Mucosa of descending colon (tissue), 3 donors: ENCODE measurements at regions not wholly inside any gene's neighbourhood (a gene's known extent, or its start where the extent isn't known, plus 50 kb on each side); places are given as distances from the start of the nearest gene placed in this dataset.
A peak's percentile ranks its signal among the peaks of the same experiment; 100 is the strongest.

Experiments used
- ATAC-seq: fragments of 200-7000 bp; cut with Tn5 transposase; one replicate; pipeline ENCODE4 v1.9.1; 2020; ENCODE audit warnings: mild to moderate bottlenecking, moderate library complexity
- DNase-seq, 3 donors: peaks; one replicate each; pipeline ENCODE4 v3.0.0-alpha.2; 2020
- H3K36me3 ChIP-seq: fragments of 200-600 bp; one replicate; pipeline ENCODE4 v1.8.0; 2021; ENCODE audit warnings: low read depth, mild to moderate bottlenecking
- H3K4me1 ChIP-seq: fragments of 200-600 bp; one replicate; pipeline ENCODE4 v1.8.0; 2021; ENCODE audit warnings: low read depth, mild to moderate bottlenecking
- H3K4me3 ChIP-seq: fragments of 200-600 bp; one replicate; pipeline ENCODE4 v1.8.0; 2021; ENCODE audit warnings: mild to moderate bottlenecking
- H3K9me3 ChIP-seq: fragments of 200-600 bp; one replicate; pipeline ENCODE4 v1.8.0; 2021; ENCODE audit warnings: mild to moderate bottlenecking
- CTCF ChIP-seq: fragments of 200-600 bp; IDR thresholded peaks from one replicate; pipeline ENCODE4 v1.8.0; 2022; ENCODE audit warnings: antibody characterized with exemption, mild to moderate bottlenecking
- intact Hi-C, 2 donors: fragments of 100-400 bp; cut with DNase I in 1 of 2; cut with micrococcal nuclease in 1 of 2; formaldehyde crosslinking; loops; one replicate each; pipeline versions ENCODE4 v1.11.0 to v1.11.1; 2022; cut with DNase I, micrococcal nuclease
- donor health status: DM: no; HTN: no; CAD: no; lungs with moderate emphysema.
- donor health status: DM: no; HTN: no; CAD: no.
- donor health status: DM: no; HTN: yes; CAD: no.

- Histone ChIP-seq H3K4me1 (no peaks in the 10 kb centered on the region), H3K9me3 (no peaks in the 10 kb centered on the region), H3K4me3 (no peak overlapping the region), H3K36me3 (no peaks in the 10 kb centered on the region)
- intact Hi-C loops: no loop called here
- ATAC-seq (no peak), DNase-seq (no peak)
- no peak for TF ChIP-seq CTCF
Measured at GRCh38 chr2:228697456-228697855, 516.0 kb upstream of the SPHKAP start.

GRCh38 chr2:228690681-228691080 lies 509.2 kb upstream of the SPHKAP start:
- ATAC-seq (no peak), DNase-seq (no peak)
- TF ChIP-seq CTCF: no peak
- intact Hi-C loops: no loop called here
- H3K4me3 ChIP-seq: no peak overlapping the region
- H3K4me1 ChIP-seq: peaks cover 3% of the 10 kb centered on the region
- no peaks in the 10 kb centered on the region for H3K36me3 ChIP-seq
- no peaks in the 10 kb centered on the region for H3K9me3 ChIP-seq

- Histone ChIP-seq H3K4me3 (no peak overlapping the region), H3K4me1 (peaks cover 3% of the 10 kb centered on the region), H3K36me3 (no peaks in the 10 kb centered on the region), H3K9me3 (no peaks in the 10 kb centered on the region)
- ATAC-seq (no peak), DNase-seq (no peak)
- TF ChIP-seq CTCF: no peak
- intact Hi-C loops: no loop called here
Measured at GRCh38 chr2:228689053-228689452, 507.6 kb upstream of the SPHKAP start.

GRCh38 chr2:228688007-228688645 lies 506.6 kb upstream of the SPHKAP start:
- Histone ChIP-seq H3K9me3 (no peaks in the 10 kb centered on the region), H3K36me3 (no peaks in the 10 kb centered on the region), H3K4me3 (no peak overlapping the region), H3K4me1 (peaks cover 3% of the 10 kb centered on the region)
- intact Hi-C loops: no loop called here
- ATAC-seq (peak; percentile 81), DNase-seq (peak in 1 of 3 donors; percentile 9)
- TF ChIP-seq CTCF: no peak

- Histone ChIP-seq H3K36me3 (no peaks in the 10 kb centered on the region), H3K9me3 (no peaks in the 10 kb centered on the region), H3K4me3 (no peak overlapping the region), H3K4me1 (no peaks in the 10 kb centered on the region)
- DNase-seq: no peak
- TF ChIP-seq CTCF: no peak
- intact Hi-C loops: no loop called here
- ATAC-seq: no peak
Measured at GRCh38 chr2:228681979-228682378, 500.5 kb upstream of the SPHKAP start.

GRCh38 chr2:228681426-228681825 lies 499.9 kb upstream of the SPHKAP start:
- Histone ChIP-seq H3K36me3 (no peaks in the 10 kb centered on the region), H3K9me3 (no peaks in the 10 kb centered on the region), H3K4me1 (no peaks in the 10 kb centered on the region), H3K4me3 (no peak overlapping the region)
- TF ChIP-seq CTCF: no peak
- peak in 1 of 3 donors; percentile 34 for DNase-seq
- intact Hi-C loops: no loop called here
- ATAC-seq: peak; percentile 68
